ENCODE measurements at regions not wholly inside any gene's neighbourhood (a gene's known extent, or its start where the extent isn't known, plus 50 kb on each side); places are given as distances from the start of the nearest gene placed in this dataset.

GRCh38 chr10:123409884-123410283 lies 255.7 kb downstream of the BUB3 start:
- DNase-seq (ENCODE audit: low spot score) = no peak

DNA sequence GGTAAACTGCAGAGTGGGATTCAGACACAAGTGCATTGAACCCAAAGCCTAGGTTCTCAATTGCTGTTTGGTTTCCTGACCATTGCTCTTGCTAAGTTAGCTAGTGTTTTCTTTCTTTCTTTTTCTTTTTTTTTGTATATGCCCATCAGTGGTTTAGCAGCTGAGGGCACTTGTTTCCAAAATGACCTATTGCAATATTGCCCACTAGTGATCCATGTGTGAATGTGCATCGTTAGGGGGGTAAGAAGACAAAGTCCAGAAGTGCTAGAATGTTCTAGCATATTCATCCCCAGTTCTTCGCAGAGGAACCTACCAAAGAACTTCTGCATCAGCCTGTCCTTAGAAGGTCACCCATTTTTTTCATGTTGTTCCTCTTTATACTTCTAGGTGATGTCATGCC lies 252.8 kb upstream of the GPR26 start:
- DNase-seq (ENCODE audit: low spot score) = no peak

DNA sequence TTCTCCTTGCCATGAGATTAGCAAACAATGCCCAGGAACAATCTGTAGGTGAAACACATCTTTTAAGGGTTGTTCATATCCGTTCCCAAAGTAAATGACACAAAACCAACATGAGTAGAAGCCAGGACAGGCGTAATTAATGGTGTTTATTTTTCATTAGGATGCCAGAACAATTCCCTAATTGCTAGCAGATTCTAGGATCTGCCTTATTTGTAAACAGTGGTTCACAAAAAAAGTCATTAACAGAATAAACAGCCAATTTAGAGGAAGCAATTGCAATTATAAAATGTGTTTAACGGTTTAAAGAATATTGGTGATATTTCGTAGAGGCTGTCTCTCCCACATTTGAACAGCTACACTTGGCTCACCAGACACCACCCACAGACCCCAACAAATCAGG lies 250.6 kb upstream of the GPR26 start:
- DNase-seq (ENCODE audit: low spot score) = no peak

DNA sequence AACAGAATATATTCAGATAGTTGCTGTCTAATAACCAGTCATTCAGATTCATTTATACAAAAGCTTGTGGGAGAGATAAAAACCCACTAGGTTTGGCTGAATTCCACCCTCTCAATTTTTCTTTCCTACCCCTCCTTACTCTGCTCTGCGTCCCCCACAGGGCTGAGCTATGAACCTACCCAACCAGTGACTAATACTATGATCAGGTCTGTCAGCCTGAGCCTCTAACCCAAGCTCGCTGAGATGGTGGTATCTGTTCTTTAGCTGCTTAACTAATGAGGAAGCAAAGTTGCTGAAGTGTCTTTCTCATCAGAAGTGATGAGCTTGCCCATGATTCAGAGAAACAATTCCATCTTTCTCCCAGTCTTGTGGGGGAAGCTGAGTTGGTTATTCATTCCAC lies 248.7 kb upstream of the GPR26 start:
- DNase-seq (ENCODE audit: low spot score) = no peak

DNA sequence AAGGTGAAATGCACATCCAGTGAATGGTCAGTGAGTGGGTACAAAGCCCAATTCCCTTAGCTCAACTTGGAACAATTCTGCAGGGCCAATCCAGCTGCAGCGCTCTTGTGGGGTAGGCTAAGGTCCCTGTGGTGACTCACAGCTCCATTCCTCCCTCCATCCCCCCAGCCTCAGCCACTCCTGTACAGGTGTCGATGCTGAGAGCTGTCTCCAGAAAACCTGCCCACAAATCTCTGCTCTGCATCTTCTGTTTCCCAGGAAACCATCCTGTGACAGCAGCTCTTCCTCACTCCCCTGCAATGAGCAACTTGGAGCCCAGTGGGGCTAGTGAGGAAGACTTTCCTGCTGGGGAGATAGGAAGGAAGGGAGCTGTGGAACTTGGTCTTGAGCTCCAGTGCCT lies 244.7 kb upstream of the GPR26 start:
- no peak for DNase-seq (ENCODE audit: low spot score)

DNA sequence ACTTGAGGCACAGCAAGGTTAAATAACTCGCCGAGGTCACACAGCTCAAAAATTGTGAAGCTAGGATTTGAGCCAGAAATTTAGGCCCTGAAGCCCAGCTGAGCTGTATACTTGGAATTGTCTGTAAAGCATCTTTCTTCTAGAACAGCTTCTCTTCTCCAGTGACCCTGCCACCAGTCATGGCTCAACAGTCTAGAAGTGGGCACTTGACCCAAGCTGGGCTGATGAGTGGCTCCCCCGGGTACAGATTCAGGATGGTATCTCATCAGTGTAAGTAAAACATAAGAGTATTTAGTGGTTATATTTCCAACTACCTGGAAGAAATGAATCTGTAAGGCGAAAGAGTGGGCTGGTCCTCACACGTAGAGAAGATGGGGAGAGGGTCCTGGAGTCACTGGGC lies 243.9 kb upstream of the GPR26 start:
- DNase-seq (ENCODE audit: low spot score) = no peak

DNA sequence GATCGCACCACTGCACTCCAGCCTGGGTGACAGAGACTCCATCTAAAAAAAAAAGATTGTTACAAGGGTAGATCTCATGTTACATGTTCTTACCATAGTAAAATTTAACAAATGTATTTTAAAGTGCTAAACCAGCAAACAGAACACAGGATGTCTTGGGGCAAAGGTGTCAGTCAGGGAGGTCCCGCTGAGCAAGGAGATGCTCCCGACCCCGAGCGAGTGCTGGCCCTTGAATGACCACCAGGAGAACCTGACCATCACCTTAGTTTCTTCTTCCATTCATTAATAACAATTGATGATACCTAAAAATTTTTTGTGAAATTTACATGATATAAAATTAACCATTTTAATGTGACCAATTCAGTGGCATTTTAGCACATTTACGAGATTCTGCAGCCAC lies 241.6 kb upstream of the GPR26 start:
- DNase-seq (ENCODE audit: low spot score) = no peak

GRCh38 chr10:123425680-123426079 lies 240.5 kb upstream of the GPR26 start:
- DNase-seq (ENCODE audit: low spot score) = no peak

DNA sequence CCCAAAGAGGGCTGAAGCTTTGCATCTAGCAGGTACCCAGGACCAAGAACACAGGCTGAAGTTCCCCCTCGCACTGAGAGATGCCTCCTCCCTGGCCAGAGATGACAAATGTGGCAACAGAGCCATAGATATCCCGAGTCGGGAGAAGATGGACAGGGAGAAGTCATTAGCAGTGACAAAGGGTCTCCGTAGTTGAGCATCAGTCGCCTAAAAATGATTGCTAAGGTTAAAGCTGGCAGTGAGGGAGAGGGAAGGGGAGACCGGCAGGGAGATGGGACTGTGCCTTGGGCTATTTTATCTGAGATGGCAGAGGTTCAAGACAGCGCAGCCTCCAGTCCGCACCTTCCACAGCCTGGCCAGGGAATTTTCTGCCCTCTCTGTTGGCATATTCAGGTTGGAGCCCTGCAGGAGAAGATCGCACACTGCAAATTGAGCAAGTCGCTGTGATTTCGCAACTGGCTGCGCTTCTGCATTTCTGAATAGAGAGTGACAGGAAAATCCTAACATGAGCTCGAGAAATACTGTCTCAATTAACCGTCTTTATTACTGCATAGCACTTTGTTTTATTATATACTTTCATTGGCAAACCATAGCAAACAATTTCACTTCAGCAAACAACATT lies 238.9 kb upstream of the GPR26 start:
- DNase-seq (ENCODE audit: low spot score) = no peak

DNA sequence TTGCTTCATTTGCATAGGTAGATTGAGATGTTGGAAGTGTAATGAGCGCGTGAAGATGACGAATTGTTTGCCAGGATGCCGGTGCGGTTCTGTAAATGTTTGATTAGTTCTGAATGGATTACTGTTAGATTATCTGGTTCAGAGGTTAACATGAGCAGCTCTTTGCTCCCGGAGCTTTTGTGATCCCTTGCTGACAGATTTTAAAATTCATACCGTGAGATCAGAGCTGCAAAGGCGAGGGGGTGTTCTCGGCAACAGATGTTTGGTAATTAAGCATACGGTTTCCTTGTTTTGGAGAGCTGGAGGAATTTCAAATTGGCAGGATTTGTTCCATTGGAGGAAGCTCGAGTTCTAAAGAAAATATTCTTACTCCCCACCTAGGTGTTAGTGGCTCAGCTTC lies 237.8 kb upstream of the GPR26 start:
- no peak for DNase-seq (ENCODE audit: low spot score)

GRCh38 chr10:123429706-123430221 lies 236.4 kb upstream of the GPR26 start:
- no peak for DNase-seq (ENCODE audit: low spot score)

DNA sequence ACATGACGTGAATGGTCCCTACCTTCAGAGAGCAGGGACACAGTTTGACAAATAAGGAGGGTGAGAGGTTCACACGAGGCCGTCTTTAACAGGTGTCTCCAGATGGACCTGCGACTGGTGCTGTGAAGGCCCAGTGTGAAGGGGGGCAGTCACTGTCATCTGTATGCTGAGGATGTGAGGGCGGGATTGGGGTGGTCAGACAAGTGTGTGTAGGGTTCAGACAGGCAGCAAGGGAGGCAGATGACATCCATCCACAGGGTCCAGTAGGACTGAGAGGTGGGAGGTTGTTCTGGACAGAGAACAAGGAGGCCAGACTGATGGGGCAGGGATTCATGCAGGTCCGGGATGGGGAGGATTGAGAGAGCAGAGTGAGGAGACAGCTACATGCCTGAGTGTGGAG lies 232.6 kb upstream of the GPR26 start:
- DNase-seq (ENCODE audit: low spot score) = no peak

GRCh38 chr10:123434435-123435039 lies 231.6 kb upstream of the GPR26 start:
- no peak for DNase-seq (ENCODE audit: low spot score)

DNA sequence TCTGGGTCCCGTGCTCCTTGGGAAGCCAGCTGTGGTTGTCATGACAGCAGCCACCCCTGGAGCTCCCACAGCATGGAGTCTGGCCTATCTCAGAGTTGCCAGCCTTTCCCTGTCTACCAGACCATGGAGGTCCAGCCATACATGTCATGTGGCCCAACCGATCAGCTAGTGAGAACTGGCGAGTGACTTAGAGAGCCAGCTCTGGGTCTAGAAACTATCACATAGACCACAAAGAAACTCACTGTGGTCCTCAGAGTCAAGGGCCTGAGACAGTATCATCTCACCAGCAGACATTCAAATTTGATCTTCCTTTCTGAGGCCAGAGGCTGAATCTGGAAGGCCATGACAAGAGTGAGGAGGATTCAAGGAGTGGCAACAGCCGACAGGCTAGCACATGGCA lies 223.3 kb upstream of the GPR26 start:
- DNase-seq (ENCODE audit: low spot score) = no peak

DNA sequence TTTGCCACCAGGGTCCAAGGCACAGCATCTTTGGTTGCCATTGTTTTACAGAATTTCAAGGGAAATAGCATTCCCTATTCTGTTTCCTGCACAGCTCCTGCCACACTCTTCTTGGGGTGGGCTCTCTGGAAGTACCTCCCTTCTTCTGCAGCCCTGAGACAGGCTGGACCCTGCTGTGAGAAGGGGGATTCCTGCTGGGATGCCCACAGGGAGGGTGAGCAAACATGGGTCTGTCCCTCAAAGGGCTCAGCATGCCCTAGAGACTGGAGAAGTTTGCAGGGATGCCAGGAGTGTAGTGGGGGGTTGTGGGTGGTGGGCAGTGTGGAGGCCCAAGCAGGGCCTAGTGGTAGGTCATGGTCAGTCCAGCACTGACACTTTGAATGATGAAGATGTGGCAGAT lies 222.2 kb upstream of the GPR26 start:
- no peak for DNase-seq (ENCODE audit: low spot score)

DNA sequence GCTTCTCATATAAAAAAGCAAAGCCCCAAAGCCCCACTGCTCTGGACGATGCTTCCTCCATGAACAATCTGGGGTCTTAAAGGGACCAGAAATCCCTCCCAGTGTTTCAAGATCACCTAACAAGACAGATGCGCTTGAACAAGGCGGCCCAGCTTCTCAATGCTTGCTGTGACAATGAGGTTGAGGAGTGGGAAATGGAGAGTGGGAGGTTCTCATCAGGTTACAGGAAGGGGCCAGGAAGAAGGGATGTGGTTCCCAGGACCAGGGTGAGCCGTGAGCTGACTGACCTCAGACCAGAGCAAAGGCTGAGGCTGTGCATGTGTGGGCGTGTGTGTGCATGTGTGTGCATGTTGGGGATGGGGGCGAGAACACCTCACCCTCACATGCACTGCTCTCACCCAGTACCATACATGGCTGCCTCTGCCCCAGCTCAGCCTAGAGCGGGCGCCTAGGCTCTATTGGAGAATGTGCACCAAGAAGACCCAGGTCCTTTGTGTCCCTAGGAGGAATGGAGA lies 220.8 kb upstream of the GPR26 start:
- no peak for DNase-seq (ENCODE audit: low spot score)

GRCh38 chr10:123446449-123447156 lies 219.6 kb upstream of the GPR26 start:
- no peak for DNase-seq (ENCODE audit: low spot score)

- DNase-seq (ENCODE audit: low spot score) = no peak
These were observed 216.8 kb upstream of the GPR26 start for GRCh38 chr10:123449234-123449962.

- DNase-seq (ENCODE audit: low spot score) = no peak
These were observed 215.1 kb upstream of the GPR26 start for GRCh38 chr10:123450956-123451605.

GRCh38 chr10:123451618-123452245 lies 214.4 kb upstream of the GPR26 start:
- DNase-seq (ENCODE audit: low spot score) = no peak

DNA sequence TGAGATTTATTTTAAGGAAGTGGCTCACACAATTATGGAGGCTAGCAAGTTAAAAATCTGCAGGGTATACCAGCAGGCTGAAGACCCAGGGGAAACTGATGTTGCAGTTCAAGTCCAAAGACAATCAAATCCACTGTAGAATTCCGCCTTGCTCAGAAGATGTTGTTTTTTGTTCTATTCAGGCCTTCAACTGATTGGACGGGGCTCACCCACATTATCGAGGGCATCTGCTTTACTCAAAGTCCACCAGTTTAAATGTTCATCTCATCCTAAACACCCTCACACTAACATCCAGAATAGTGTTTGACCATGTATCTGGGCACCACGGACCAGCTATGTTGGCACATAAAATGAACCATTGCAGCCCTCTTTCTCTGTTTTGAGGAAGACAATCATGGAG lies 211.2 kb upstream of the GPR26 start:
- no peak for DNase-seq (ENCODE audit: low spot score)

GRCh38 chr10:123455861-123456260 lies 210.3 kb upstream of the GPR26 start:
- DNase-seq (ENCODE audit: low spot score) = no peak

All from activated CD4-positive, alpha-beta T cell treated with anti-CD3 and anti-CD28 coated beads, Interleukin-2, Interleukin-4, amounts not matched to agents 100 ng/mL and 50 ng/mL, durations not matched to agents 16 hours and 8 hours (primary cell).